HG02943 (cell line): ENCODE measurements at regions not wholly inside any gene's neighbourhood (a gene's known extent, or its start where the extent isn't known, plus 50 kb on each side); places are given as distances from the start of the nearest gene placed in this dataset.
"Not testable (repeated sequence)": the region's sequence is repeated elsewhere in the genome, so short reads cannot be mapped to it uniquely, and the experiment has no call there.

Experiments
- ATAC-seq: cut with Tn5 transposase; IDR thresholded peaks from one replicate; pipeline ENCODE4 v1.9.1; 2021; ENCODE audit warnings: mild to moderate bottlenecking, low read depth, moderate library complexity; ENCODE audit not compliant: unreplicated experiment

DNA sequence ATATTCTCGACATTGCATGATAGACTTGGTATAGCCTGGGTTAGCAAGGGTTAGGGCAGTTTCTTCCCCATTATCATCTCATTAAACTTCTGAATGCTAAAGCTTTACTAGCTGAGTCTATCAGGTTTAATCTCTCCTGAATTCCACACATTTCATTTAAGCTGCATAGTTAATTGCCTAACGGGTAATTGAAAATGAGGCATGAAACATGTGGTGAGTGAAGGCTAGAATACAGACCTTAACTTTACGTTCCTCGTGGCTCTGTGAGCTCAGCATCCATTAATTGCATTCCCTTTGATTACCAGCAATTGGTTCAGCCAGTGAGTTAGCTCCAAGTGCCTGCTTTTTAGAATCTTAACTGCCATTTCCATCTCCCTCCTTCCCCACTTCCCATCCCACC, 126.5 kb upstream of the MEX3C start:
- no peak for ATAC-seq

DNA sequence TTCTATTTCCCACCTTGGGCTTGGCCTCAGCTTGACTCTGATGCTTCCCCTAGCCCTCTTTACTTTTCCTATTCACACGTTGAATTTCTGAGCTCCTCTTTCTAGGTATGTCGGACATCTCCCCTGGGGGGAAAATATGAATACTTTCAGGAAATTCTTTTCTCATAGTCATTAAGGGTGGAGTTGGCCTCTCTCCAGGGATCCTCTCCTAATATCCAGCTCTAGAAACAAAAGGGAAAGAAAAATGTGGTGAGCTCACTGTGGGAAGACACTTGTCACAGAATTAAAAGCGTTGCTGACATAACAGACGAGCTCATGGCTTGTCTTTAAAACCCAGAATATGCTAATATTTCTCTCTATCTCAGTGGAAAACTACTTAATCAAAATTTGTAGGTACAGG, 132.7 kb upstream of the MEX3C start:
- no peak for ATAC-seq

DNA sequence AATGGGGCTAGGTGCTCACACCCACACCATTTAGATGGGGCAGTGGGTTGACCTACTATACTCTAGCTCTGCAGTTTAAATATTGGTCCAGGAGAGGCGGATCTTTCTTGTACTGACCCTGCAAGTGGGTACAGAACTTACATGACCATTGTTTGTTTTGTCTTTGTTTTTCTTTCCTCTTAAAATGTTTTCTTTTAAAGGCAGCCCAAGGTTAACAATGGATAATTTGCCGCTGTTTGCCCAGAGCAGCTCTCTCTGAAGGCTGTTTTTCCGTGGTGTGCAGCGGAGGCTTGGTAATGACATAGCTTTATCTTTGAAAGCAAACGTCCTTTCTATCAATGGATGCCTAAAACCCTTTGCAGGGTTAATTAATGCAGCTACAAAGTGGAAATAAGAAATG, 133.3 kb upstream of the MEX3C start:
- ATAC-seq, result no peak

DNA sequence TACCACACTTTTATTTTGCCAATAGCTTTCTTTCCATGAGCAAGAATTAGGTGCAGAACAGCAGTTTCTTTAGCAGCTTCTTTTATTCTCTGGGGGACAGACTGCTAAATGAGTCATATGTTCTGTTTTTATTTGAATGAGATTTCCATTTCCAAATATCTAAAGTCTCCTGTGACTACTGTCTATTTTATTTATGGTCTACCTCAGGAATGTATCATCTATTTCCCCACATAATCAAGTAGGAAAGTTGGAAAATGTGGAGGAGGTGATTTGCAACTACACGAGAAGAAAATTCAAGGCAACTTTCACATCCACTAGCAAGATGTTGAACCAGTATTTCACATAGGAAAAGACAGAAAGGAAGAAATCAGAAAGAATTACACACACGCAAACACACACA, 139.9 kb upstream of the MEX3C start:
- ATAC-seq, result no peak

DNA sequence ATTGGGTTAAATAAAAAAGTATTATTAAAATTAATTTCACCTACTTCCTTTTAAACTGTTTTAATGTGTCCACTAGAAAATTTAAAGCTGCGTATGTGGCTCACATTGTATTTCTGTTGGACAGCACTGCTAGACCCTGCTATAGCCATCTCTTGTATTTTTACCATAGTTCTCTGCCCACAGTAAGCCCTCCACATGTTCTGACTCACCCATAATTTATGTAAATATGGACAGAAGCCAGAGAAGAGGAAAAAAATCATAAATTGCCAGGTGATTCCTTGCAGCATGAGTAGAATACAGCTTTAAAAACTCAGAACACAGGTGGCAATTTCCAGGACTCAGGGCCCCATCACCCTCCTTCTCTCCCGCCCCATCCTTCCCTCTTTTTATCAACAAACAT, 142.4 kb upstream of the MEX3C start:
- ATAC-seq, result no peak

DNA sequence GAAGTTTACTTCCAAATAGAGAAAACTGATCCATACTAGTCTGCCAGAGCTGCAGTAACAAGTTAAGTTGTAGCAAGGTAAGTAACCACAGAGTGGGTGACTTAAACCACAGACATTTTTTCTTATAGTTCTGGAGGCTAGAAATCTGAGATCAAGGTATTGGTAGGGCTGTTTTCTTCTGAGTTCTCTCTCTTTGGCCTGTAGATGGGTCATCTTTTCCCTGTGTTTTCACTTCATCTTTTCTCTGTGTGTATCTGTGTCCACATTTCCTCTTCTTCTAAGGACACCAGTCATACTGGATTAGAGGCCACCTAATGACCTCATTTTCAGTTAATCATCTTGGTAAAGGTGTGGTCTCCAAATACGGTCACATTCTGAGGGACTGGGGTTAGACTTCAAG, 142.9 kb upstream of the MEX3C start:
- ATAC-seq, result no peak

DNA sequence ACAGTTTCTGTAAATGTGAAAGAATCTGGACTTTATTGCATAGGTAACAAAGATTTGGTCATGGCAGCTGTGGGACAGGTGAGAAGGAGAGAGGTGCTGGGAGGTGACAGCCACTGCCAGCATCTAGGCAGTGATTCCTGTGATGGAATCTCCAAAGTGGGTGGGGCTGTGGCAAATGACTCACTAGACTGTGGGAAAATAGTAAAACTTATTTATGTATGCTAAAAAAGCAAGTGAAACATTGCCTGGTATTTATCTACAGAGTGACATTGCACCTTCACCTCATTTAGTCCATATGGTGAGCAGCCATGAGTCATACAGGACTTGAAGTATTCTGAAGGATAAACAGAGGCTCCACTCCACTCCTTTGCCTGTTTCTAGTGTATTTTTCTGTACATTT, 145.3 kb upstream of the MEX3C start:
- ATAC-seq, result no peak

DNA sequence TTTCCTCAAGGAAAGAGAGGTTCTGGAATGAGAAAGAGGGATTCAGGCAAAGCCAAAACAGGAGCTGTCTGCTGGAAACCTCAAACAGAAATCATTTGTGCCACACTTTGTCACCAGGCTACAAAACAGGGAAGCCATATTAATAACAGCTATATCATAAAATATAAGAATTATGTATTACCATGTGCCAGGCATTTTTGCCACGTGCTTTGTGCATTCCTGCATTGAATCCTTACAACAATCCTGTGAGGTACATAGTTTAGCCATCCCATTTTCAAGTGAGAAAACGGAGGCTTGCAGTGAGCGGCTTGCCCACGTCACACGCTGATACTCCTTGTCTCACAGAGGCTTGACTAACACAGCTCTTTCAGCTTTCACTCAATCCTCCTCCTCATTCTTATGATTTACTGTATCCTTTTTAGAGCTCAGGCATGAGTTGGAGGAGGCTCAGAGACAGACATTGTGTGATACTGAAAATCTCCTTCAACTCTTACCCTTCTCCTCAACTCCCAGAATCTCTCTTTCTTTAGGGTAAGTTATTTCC, 148.4 kb upstream of the MEX3C start:
- no peak for ATAC-seq

DNA sequence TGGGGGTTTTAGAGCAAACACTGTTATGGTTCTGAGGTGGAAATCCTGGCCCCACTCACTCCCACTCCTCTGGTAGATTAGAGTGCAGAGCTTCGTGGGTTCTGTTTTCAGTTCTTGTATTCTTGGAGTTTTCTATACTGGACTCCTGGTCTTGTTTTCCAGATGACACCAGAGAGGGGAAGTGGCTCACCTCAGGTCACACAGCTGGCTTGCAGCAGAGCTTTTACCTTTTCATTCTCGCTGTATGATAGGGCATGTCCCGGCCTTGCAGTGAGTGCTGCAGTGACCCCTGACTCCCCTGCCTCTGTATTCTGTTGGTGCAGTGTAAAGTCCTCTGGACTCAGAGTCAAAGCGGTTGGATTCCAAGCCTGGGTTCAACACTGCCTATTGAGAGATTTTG, 148.9 kb upstream of the MEX3C start:
- ATAC-seq, result no peak

DNA sequence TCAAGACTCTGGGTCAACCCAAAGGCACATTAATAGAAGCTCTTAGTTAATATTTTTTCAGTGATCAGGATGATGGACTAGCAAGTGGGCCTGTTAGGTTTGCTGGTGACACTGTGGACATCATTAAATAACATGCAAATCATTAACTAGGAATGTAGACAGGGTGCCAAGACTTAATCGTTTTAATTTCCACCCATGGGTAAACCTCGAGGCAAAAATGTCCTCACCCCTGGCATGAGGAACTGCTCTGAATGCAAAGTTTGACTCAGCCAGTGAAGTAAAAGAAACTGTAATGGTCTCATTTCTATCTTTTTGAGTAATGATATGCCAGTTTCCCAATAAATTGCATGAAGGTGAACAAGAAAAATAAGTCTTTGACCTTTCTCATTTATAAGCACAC, 152.6 kb upstream of the MEX3C start:
- ATAC-seq, result no peak

DNA sequence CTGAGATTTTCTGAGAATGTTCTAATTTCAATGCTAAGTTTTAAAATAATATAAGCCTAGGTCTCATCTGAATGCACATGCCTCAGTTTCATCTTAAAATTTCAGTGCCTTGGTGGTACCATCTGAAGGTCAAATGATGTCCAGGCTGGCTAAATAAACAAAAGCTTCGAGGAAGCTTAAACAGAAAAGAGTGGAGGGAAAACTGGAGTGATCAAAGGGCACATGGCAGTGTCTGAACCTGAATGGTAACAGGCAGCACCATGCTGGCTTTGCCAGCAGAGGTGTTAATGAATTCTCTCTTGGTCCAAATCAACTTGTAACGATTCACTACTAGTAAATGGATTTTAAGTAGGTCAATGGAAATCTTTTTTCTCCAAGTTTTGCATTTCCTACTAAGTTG, 158.4 kb upstream of the MEX3C start:
- no peak for ATAC-seq

DNA sequence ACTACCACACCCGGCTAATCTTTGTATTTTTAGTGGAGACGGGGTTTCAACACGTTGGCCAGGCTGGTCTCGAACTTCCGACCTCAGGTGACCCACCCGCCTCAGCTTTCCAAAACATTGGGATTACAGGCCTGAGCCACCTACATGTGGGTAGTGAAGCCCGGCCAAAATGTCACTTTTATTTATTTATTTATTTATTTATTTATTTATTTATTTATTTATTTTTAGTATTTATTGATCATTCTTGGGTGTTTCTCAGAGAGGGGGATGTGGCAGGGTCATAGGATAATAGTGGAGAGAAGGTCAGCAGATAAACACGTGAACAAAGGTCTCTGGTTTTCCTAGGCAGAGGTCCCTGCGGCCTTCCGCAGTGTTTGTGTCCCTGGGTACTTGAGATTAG, 162.8 kb upstream of the MEX3C start:
- not testable (repeated sequence) for ATAC-seq

DNA sequence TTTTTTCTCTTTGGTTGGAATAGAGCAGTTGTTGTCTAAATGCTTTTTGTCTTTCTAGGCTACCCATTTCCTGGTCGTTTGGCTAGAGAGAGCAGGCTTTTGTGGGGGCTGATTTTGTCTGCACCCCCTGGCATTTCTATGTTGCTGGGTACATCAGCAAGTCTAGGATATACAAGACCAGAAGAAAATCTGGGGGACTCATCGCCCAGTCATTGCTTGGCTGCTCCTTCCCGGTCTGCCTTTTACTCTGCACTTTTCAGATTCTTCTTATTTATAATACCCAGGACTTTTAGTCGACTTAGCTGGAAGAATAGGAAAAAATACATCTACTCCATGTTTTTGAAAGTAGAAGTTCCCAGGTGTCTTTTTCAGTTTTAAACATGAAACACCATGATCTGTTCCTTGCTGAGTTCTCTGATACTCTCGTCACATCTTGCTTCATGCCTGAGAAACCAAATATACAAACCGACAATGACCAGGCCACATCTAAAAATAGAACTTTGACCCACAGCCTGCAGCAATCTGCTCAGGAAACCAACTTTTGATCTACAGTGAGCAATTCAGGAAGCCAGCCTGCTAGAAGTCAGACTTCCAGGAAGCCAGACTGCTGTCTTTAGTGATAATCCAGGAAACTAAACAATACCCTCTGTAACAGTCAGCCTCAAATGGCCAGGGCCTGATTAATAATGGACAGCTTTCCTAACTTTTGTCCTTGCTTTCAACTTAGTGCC, 163.8 kb upstream of the MEX3C start:
- no peak for ATAC-seq

DNA sequence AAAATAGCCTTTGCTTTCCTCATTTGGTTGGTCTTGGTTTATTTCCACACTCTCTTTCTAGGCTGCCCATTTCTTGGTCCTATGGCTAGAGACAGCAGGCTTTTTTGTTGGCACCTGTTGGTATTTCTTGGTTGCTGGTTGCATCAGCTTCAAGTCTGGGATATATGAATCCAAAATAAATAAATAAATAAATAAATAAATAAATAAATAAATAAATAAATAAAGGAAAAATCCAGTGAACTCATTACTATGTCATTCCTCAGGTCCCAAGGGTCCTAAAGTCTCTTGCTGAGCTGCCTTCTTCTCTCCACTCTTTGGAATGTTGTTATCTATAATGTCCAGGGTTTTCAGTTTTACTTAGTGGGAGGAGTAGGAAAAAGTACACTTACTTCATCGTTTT, 165.9 kb upstream of the MEX3C start:
- ATAC-seq, result no peak

DNA sequence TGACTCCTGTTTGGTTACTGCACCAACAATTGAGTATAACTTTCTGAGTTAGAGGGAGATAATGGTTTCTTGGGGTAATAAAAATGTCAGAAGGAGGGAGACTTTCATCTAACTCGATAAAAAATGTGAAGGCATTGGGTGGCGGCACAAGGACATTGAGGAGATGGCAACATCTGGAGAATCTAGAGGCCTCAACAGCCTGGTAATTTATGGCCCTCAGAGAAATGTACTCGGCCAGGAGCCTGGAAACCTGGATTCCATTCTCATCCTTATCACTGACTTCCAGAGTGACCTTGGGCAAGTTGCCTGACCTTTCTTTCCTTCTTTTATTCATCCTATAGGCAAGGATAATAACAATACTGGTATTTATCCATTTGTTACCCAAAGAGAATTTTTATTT, 173.5 kb upstream of the MEX3C start:
- ATAC-seq, result no peak

DNA sequence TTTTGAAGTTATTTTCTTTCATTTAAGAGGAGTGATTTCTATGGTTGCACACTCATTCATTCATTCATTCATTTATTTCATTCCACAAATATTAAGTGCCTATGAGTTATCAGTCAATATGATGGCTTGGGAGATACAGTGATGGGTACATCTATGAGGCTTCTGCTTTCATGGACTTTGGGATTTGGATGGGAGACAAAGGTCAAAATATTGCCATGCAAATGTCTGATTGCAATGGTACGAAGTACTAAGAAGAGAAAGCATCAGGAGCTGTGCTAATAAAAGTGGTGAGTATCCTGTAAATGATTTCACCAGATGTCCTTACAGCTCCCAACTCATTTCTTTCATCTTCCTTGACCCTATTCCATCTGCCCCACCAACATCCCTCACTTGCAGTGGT, 174.4 kb upstream of the MEX3C start:
- ATAC-seq, result no peak

DNA sequence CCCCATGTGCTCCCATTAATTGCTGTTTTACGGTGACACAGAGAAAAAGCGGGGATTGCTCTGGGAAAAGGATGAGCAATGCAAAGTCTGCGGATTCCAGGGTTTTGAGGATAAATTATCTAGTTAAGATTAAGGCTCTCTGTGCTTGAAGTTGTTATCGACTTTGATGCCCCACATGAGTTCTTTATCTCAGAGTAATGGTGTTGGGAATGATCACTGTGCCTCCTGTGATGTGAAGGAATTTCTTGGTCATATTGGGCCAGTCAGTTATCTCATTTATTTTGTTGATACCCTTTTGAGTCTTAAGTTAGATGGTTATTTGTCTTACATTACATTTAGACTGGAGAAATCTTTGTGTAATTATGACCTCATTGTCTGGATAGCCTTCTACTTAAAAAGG, 184.6 kb upstream of the MEX3C start:
- ATAC-seq, result no peak

DNA sequence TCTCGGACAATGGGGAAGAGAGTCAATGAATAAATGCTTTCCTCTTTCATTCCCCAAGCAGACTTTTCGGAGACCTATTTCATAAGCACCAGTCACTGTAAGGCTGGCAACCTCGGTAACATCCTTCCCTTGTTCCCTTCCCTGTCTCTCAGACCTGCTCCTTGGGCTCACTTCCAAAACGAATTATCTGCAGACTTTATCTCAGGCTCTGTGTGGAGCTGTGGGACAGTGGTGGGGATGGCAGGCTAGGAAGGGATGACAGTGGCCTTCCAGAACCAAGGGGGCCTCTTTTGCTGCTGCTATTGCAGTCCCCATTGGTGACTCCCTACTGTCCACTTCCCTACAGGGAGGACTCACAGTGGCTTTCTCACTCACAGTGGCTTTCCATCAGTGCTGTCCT, 185.6 kb upstream of the MEX3C start:
- no peak for ATAC-seq

DNA sequence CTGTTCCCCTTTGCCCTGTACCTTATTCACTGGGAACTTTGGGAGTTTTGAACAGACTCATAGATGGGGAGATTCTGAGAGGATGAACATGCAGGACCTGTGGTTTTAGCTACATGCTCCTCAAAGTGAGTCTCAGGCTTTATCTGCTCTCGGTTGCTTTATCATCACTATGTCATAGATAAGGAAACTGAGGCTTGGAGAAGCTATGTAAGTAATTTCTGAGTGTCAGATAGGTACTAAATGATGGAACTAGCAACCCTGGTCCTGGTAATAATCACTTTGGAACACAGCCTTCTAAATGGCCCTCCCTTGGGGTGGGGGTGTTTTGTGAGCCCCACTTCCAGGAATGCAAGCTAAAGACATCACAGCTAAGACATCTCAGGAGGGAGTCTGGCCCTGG, 186.2 kb upstream of the MEX3C start:
- no peak for ATAC-seq

DNA sequence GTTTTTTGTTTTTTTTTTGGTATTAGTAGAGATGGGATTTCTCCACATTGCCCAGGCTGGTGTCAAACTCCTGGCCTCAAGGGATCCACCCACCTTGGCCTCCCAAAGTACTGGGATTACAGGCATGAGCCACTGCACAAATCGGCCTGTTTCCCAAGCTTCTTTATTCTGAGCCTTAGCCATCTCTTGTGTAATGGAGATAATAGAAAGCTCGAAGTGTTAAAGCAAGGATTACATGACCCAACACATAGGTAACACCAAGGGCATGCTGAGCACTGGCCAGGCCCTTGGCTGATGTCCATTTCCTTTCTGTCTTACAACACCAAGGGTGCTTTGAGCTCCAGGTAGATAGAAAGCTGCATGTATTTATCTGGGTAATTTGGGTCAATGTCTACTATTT, 187.8 kb upstream of the MEX3C start:
- ATAC-seq, result no peak

DNA sequence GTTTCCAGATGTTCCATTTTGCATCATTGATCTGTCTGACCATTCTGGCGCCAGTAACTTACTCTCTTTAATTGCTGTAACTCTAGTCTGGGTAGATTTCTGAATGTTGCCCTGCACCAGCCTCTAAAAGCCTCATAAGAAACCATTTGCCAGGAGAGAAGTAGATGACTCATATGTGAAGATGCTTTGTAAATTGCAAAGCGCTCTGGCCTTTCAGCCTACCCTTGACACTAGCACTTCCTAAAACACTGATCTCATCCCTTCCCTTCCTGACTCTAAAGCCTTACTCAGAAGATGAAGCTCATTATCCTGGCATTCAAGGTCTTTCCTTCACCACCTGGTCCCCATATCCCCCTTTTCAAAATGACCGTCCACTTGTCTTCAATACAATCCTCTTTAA, 193.2 kb upstream of the MEX3C start:
- no peak for ATAC-seq

DNA sequence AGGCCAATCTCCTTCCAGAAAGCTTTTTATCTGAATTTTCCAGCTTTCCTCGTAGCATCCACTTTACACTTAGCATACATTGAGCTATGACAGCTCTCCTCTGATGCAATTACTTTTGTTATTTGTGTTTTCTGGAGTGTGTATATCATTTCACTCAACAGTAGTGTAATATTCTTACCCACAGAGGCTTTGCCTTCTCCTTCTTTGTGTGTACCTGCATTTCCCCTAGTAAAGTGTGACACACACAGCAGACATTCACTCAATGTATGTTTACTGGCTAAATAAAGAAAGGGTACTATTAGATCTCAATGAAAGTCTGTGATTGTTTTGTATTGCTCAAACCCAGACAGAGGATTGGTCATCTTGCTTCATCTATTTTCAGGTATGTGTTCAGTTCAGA, 193.7 kb upstream of the MEX3C start:
- ATAC-seq, result no peak

DNA sequence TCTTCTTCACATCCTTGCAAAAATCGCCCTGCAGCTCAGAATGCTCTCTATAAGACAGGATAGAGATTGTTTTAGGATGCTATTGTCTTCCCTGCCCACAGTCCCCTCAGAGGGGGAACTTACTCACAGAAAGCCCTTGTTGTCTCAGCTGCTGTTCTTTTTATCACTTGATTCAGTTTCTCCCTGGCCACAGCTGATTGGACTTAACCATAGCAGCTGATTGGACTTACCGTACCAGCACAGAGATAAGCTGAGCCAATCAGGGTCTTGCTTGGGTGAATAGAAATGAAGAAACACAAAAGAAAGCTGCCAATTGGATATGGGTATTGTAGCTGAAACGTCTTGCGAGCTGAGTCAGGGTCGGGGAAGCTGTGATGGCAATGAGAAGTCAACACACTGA, 194.2 kb upstream of the MEX3C start:
- no peak for ATAC-seq
